ENCODE measurements at regions not wholly inside any gene's neighbourhood (a gene's known extent, or its start where the extent isn't known, plus 50 kb on each side); places are given as distances from the start of the nearest gene placed in this dataset.

- no peaks in the 10 kb centered on the region for H4K20me1 ChIP-seq (ENCODE audit: control insufficient read depth, extremely low read depth, insufficient read depth, low read length)
- no peaks in the 10 kb centered on the region for H3K36me3 ChIP-seq (ENCODE audit: control insufficient read depth, insufficient read depth, low read length)
- no peak overlapping the region for H3K9ac ChIP-seq (ENCODE audit: insufficient read depth, low read length)
- H3K79me2 ChIP-seq (ENCODE audit: control insufficient read depth, insufficient read depth, low read length) = no peaks in the 10 kb centered on the region
- H3K27me3 ChIP-seq (ENCODE audit: control insufficient read depth, insufficient read depth, low read length) = no peaks in the 10 kb centered on the region
- H3K4me3 ChIP-seq (replicated peaks in 1 of 4; ENCODE audit: control extremely low read depth in 1 of 4, insufficient read depth in 1 of 4, low read depth in 3 of 4, low read length in 4 of 4) = no peak overlapping the region
- no peak for DNase-seq (ENCODE audit: low read depth in 2 of 2)
- no peak overlapping the region for H3K4me2 ChIP-seq (ENCODE audit: extremely low read depth, insufficient read depth, low read length)
- TF ChIP-seq, protein P1, sequence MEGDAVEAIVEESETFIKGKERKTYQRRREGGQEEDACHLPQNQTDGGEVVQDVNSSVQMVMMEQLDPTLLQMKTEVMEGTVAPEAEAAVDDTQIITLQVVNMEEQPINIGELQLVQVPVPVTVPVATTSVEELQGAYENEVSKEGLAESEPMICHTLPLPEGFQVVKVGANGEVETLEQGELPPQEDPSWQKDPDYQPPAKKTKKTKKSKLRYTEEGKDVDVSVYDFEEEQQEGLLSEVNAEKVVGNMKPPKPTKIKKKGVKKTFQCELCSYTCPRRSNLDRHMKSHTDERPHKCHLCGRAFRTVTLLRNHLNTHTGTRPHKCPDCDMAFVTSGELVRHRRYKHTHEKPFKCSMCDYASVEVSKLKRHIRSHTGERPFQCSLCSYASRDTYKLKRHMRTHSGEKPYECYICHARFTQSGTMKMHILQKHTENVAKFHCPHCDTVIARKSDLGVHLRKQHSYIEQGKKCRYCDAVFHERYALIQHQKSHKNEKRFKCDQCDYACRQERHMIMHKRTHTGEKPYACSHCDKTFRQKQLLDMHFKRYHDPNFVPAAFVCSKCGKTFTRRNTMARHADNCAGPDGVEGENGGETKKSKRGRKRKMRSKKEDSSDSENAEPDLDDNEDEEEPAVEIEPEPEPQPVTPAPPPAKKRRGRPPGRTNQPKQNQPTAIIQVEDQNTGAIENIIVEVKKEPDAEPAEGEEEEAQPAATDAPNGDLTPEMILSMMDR (conservative IDR thresholded peaks at IDR 0.05 in 1 of 2, IDR thresholded peaks at IDR 0.05 in 1 of 2; ENCODE audit: low read depth in 1 of 2, low read length in 2 of 2) = no peak
- TF ChIP-seq EZH2 (IDR thresholded peaks at IDR 0.05; ENCODE audit: low read length, missing control alignments) = no peak
- H3K9me3 ChIP-seq (ENCODE audit: control insufficient read depth, insufficient read depth, low read depth, low read length) = no peaks in the 10 kb centered on the region
- no peak overlapping the region for H3K27ac ChIP-seq (ENCODE audit: insufficient read depth, low read length)
- H2AFZ ChIP-seq (ENCODE audit: low read length) = no peak overlapping the region
- no peaks in the 10 kb centered on the region for H3K4me1 ChIP-seq (ENCODE audit: control insufficient read depth, extremely low read depth, insufficient read depth, low read length)
Measured at GRCh38 chr1:212549503-212550017, 59.0 kb upstream of the ATF3 start.

DNA sequence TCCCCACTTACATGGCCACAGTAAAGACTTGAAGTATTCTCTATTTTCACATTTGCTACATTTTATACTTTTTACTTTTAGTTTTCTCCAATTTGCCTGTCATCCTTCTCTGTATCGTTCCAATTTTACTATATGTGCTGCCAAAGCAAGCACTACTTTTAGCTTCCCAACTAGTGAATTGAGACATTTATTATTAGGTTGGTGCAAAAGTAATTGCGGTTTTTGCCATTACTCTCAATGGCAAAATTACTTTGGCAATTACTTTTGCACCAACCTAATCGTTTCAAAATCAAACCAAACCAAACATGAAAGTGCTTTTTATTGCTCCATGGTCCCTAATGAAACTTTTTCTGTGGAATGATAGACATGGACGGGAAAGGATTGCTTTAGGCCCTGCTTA lies 56.6 kb upstream of the ATF3 start:
- Histone ChIP-seq H3K27me3 (ENCODE audit: control insufficient read depth, insufficient read depth, low read length) (no peaks in the 10 kb centered on the region), H3K9ac (ENCODE audit: insufficient read depth, low read length) (no peak overlapping the region), H3K27ac (ENCODE audit: insufficient read depth, low read length) (no peak overlapping the region), H3K36me3 (ENCODE audit: control insufficient read depth, insufficient read depth, low read length) (no peaks in the 10 kb centered on the region), H3K4me1 (ENCODE audit: control insufficient read depth, extremely low read depth, insufficient read depth, low read length) (no peaks in the 10 kb centered on the region), H3K4me2 (ENCODE audit: extremely low read depth, insufficient read depth, low read length) (no peak overlapping the region), H4K20me1 (ENCODE audit: control insufficient read depth, extremely low read depth, insufficient read depth, low read length) (no peaks in the 10 kb centered on the region), H3K9me3 (ENCODE audit: control insufficient read depth, insufficient read depth, low read depth, low read length) (no peaks in the 10 kb centered on the region), H2AFZ (ENCODE audit: low read length) (no peak overlapping the region), H3K4me3 (replicated peaks in 1 of 4; ENCODE audit: control extremely low read depth in 1 of 4, insufficient read depth in 1 of 4, low read depth in 3 of 4, low read length in 4 of 4) (no peak overlapping the region), H3K79me2 (ENCODE audit: control insufficient read depth, insufficient read depth, low read length) (no peaks in the 10 kb centered on the region)
- no peak for DNase-seq (ENCODE audit: low read depth in 2 of 2)
- TF ChIP-seq EZH2 (IDR thresholded peaks at IDR 0.05; ENCODE audit: low read length, missing control alignments) = no peak

- H3K4me1 ChIP-seq (ENCODE audit: control insufficient read depth, extremely low read depth, insufficient read depth, low read length) = peaks cover 3% of the 10 kb centered on the region
- H4K20me1 ChIP-seq (ENCODE audit: control insufficient read depth, extremely low read depth, insufficient read depth, low read length) = no peaks in the 10 kb centered on the region
- H3K27me3 ChIP-seq (ENCODE audit: control insufficient read depth, insufficient read depth, low read length) = no peaks in the 10 kb centered on the region
- TF ChIP-seq, protein P1 (conservative IDR thresholded peaks at IDR 0.05 in 1 of 2, IDR thresholded peaks at IDR 0.05 in 1 of 2; ENCODE audit: low read depth in 1 of 2, low read length in 2 of 2) = no peak
- TF ChIP-seq EZH2 (IDR thresholded peaks at IDR 0.05; ENCODE audit: low read length, missing control alignments) = no peak
- H3K9me3 ChIP-seq (ENCODE audit: control insufficient read depth, insufficient read depth, low read depth, low read length) = no peaks in the 10 kb centered on the region
- H3K36me3 ChIP-seq (ENCODE audit: control insufficient read depth, insufficient read depth, low read length) = no peaks in the 10 kb centered on the region
- no peak overlapping the region for H3K4me2 ChIP-seq (ENCODE audit: extremely low read depth, insufficient read depth, low read length)
- no peaks in the 10 kb centered on the region for H3K79me2 ChIP-seq (ENCODE audit: control insufficient read depth, insufficient read depth, low read length)
- no peak for DNase-seq (ENCODE audit: low read depth in 2 of 2)
- H3K27ac ChIP-seq (ENCODE audit: insufficient read depth, low read length) = no peak overlapping the region
- H3K4me3 ChIP-seq (replicated peaks in 1 of 4; ENCODE audit: control extremely low read depth in 1 of 4, insufficient read depth in 1 of 4, low read depth in 3 of 4, low read length in 4 of 4) = no peak overlapping the region
- no peak overlapping the region for H3K9ac ChIP-seq (ENCODE audit: insufficient read depth, low read length)
- H2AFZ ChIP-seq (ENCODE audit: low read length) = no peak overlapping the region
Measured at GRCh38 chr1:212553676-212554075, 54.9 kb upstream of the ATF3 start.

Measured in fibroblast of lung (primary cell).